GM12878 (cell line): ENCODE measurements at regions not wholly inside any gene's neighbourhood (a gene's known extent, or its start where the extent isn't known, plus 50 kb on each side); places are given as distances from the start of the nearest gene placed in this dataset.

Experiments
- ATAC-seq: fragments of 200-7000 bp; cut with Tn5 transposase; 3 replicates; pipeline ENCODE4 v1.9.1; 2020; ENCODE audit warnings: mild to moderate bottlenecking, moderate library complexity
- BruUV-seq: library from RNA; stranded (reverse); fragments of 400-500 nt; replicated peaks from 2 replicates; lab custom pipeline; 2021; lab: Mats Ljungman, UMichigan
- CTCF ChIA-PET: fragments of 300-600 bp; sonication (Branson Sonifier 250); formaldehyde crosslinking; extraction: SDS; loops from one replicate; lab custom pipeline; 2021; ENCODE audit warnings: inconsistent platforms; lab: Yijun Ruan, JAX
- POLR2A ChIA-PET: fragments of 350-600 bp; formaldehyde crosslinking; extraction: SDS; loops from one replicate; lab custom pipeline; 2021; ENCODE audit warnings: inconsistent platforms; lab: Charles Lee
- RAD21 ChIA-PET: fragments of 300-600 bp; sonication (Branson Sonifier 250); formaldehyde crosslinking; loops from one replicate; lab custom pipeline; 2023; ENCODE audit warnings: antibody characterized with exemption; ENCODE audit not compliant: unreplicated experiment; lab: Charles Lee
- SMC1A ChIA-PET: fragments of 300-600 bp; sonication (Branson Sonifier 250); formaldehyde crosslinking; loops from one replicate; lab custom pipeline; 2023; ENCODE audit not compliant: unreplicated experiment, uncharacterized antibody; lab: Charles Lee
- DNase-seq: peaks from one replicate; pipeline ENCODE4 v3.0.0-alpha.2; 2011; ENCODE audit warnings: low read depth, low spot score
- FAIRE-seq: peaks from 3 replicates; lab custom pipeline; 2011; peaks lifted over from hg19 to GRCh38; lab: Jason Lieb, UNC
- H2AFZ ChIP-seq: 2 replicates; pipeline ENCODE4 v1.6.0; 2011; ENCODE audit warnings: low read depth, low read length, control low read depth; ENCODE audit not compliant: control insufficient read depth
- H3K27ac ChIP-seq: 2 replicates; pipeline ENCODE4 v1.5.1; 2011; ENCODE audit warnings: control low read depth; ENCODE audit not compliant: control insufficient read depth, insufficient read depth
- H3K27me3 ChIP-seq, 2 experiments: replicated peaks in 1 of 2; 2 replicates each; pipeline versions ENCODE4 v1.6.0 to v1.6.1; 2011; ENCODE audit warnings: low read length in 1 of 2; ENCODE audit not compliant: control insufficient read depth in 2 of 2, insufficient read depth in 2 of 2
- H3K36me3 ChIP-seq, 2 experiments: 2 replicates each; pipeline ENCODE4 v1.5.1; 2011; ENCODE audit warnings: low read length in 1 of 2; ENCODE audit not compliant: control insufficient read depth in 2 of 2, insufficient read depth in 2 of 2
- H3K4me1 ChIP-seq: 2 replicates; pipeline ENCODE4 v1.6.1; 2011; ENCODE audit warnings: mild to moderate bottlenecking, low read length, moderate library complexity, mixed read lengths; ENCODE audit not compliant: control insufficient read depth, insufficient read depth
- H3K4me2 ChIP-seq: 2 replicates; pipeline ENCODE4 v1.6.0; 2011; ENCODE audit warnings: control low read depth; ENCODE audit not compliant: control insufficient read depth, insufficient read depth
- H3K4me3 ChIP-seq: fragments of 200-600 bp; sonication (generic); 2 replicates; pipeline ENCODE4 v1.5.1; 2016
- H3K79me2 ChIP-seq: 2 replicates; pipeline ENCODE4 v1.6.0; 2011; ENCODE audit warnings: low read length; ENCODE audit not compliant: control insufficient read depth, insufficient read depth
- H3K9ac ChIP-seq: 2 replicates; pipeline ENCODE4 v1.8.0; 2011; ENCODE audit warnings: low read length, control low read depth, mixed read lengths; ENCODE audit not compliant: control insufficient read depth, insufficient read depth
- H3K9me3 ChIP-seq: replicated peaks from 3 replicates; pipeline ENCODE4 v1.5.1; 2011; ENCODE audit warnings: mild to moderate bottlenecking, low read length; ENCODE audit not compliant: control insufficient read depth, insufficient read depth
- H4K20me1 ChIP-seq: 2 replicates; pipeline ENCODE4 v1.6.0; 2011; ENCODE audit not compliant: control insufficient read depth, insufficient read depth
- CBX5 ChIP-seq: sonication (generic); IDR thresholded peaks from 2 replicates; pipeline ENCODE4 v1.6.1; 2016; ENCODE audit warnings: low read depth, moderate library complexity, mild to moderate bottlenecking, inconsistent platforms
- ESRRA ChIP-seq: IDR thresholded peaks from 2 replicates; pipeline ENCODE4 v1.6.1; 2012; ENCODE audit warnings: mild to moderate bottlenecking, low read length, improper control_type of control experiment
- HDAC6 ChIP-seq: fragments of 200-600 bp; sonication (generic); IDR thresholded peaks from one replicate; pipeline ENCODE4 v1.8.0; 2017; ENCODE audit warnings: antibody characterized with exemption; ENCODE audit not compliant: unreplicated experiment
- KDM1A ChIP-seq: fragments of 200-600 bp; sonication (generic); IDR thresholded peaks from 2 replicates; pipeline ENCODE4 v1.6.1; 2016; ENCODE audit warnings: borderline replicate concordance
- KLF5 ChIP-seq: fragments of 450-650 bp; IDR thresholded peaks from 2 replicates; pipeline ENCODE4 v1.6.1; 2014; ENCODE audit warnings: mild to moderate bottlenecking; ENCODE audit not compliant: partially characterized antibody
- MEF2A ChIP-seq: IDR thresholded peaks from 2 replicates; pipeline ENCODE4 v1.6.1; 2011; ENCODE audit warnings: low read depth, mild to moderate bottlenecking, low read length, moderate library complexity; ENCODE audit not compliant: insufficient read depth
- POLR2AphosphoS5 ChIP-seq: IDR thresholded peaks from 2 replicates; pipeline ENCODE4 v1.6.1; 2011; ENCODE audit warnings: mild to moderate bottlenecking, low read length, inconsistent platforms
- RBBP5 ChIP-seq: fragments of 200-600 bp; sonication (generic); conservative IDR thresholded peaks from 2 replicates; pipeline ENCODE4 v1.6.1; 2016
- SREBF2 ChIP-seq: IDR thresholded peaks from 2 replicates; pipeline ENCODE4 v1.6.1; 2012; ENCODE audit warnings: mild to moderate bottlenecking, low read length
- SUPT20H ChIP-seq: IDR thresholded peaks from 2 replicates; pipeline ENCODE4 v1.6.1; 2011; ENCODE audit warnings: low read depth, mild to moderate bottlenecking, low read length, moderate library complexity, borderline replicate concordance; ENCODE audit not compliant: control insufficient read depth
- YBX1 ChIP-seq: fragments of 450-650 bp; IDR thresholded peaks from 2 replicates; pipeline ENCODE4 v1.6.1; 2016; ENCODE audit warnings: antibody characterized with exemption
- ZNF207 ChIP-seq: fragments of 450-650 bp; IDR thresholded peaks from 2 replicates; pipeline ENCODE4 v1.6.1; 2014; ENCODE audit warnings: antibody characterized with exemption, mild to moderate bottlenecking, borderline replicate concordance
- ZZZ3 ChIP-seq: IDR thresholded peaks from 2 replicates; pipeline ENCODE4 v1.6.1; 2011; ENCODE audit warnings: low read depth; ENCODE audit not compliant: control insufficient read depth, insufficient read length
- WGBS: methylation state at CpG from one replicate; pipeline ENCODE4 v1.1.6; 2016; ENCODE audit warnings: low lambda C conversion rate; ENCODE audit not compliant: insufficient replicate concordance, insufficient coverage; ENCODE audit errors: missing lambda C conversion rate; 5-methylcytosine and 5-hydroxymethylcytosine counted together
- in situ Hi-C: fragments of 300-500 bp; cut with MboI; formaldehyde crosslinking; loops from 9 replicates; pipeline ENCODE4 v1.14.3; 2018; ENCODE audit warnings: mixed read lengths
- intact Hi-C: fragments of 100-400 bp; cut with micrococcal nuclease; formaldehyde crosslinking; loops from one replicate; pipeline ENCODE4 v1.14.2; 2022; ENCODE audit not compliant: unreplicated experiment
- TF ChIP-seq, protein P1 (sequence below): IDR thresholded peaks from 2 replicates; pipeline ENCODE4 v1.6.1; 2012; ENCODE audit warnings: low read length, inconsistent platforms
- TF ChIP-seq, protein P2 (sequence below), 3 experiments: IDR thresholded peaks in 2 of 3; conservative IDR thresholded peaks in 1 of 3; 2 replicates each; pipeline ENCODE4 v1.5.1; 2011; ENCODE audit warnings: low read depth in 3 of 3, low read length in 3 of 3, mild to moderate bottlenecking in 3 of 3, control low read depth in 2 of 3, moderate library complexity in 2 of 3, inconsistent platforms in 1 of 3, mixed read lengths in 1 of 3; ENCODE audit not compliant: control insufficient read depth in 2 of 3, insufficient read depth in 1 of 3; ENCODE audit errors: extremely low read depth in 1 of 3
- TF ChIP-seq, protein P3 (sequence below): IDR thresholded peaks from 2 replicates; pipeline ENCODE4 v1.6.1; 2012; ENCODE audit warnings: low read depth, low read length, improper control_type of control experiment

DNA sequence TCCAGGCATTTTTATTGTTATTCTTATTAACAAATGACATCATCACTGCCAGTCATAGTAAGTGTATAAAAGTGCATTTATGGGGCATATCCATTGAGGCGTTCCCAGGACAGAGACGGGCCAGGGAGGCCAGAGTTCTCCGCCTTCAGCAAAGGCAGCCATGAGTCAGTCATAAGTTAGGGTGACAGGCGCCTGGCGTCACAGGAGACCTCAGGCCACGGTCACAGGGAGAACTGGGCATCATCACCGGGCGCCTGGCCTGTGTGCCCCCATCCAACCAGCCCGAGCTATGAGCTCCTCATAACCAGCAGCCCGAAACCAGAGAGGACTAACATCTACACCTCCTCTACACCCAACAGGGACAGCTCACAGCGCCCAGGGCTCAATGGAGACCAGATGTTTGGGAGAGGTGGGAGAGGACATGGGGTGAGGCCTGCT is 259.2 kb downstream of the DLL1 start:
- BruUV-seq = no TSS peak
- CTCF ChIA-PET = no interaction called here
- TF ChIP-seq, protein P1, sequence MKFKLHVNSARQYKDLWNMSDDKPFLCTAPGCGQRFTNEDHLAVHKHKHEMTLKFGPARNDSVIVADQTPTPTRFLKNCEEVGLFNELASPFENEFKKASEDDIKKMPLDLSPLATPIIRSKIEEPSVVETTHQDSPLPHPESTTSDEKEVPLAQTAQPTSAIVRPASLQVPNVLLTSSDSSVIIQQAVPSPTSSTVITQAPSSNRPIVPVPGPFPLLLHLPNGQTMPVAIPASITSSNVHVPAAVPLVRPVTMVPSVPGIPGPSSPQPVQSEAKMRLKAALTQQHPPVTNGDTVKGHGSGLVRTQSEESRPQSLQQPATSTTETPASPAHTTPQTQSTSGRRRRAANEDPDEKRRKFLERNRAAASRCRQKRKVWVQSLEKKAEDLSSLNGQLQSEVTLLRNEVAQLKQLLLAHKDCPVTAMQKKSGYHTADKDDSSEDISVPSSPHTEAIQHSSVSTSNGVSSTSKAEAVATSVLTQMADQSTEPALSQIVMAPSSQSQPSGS = no peak
- TF ChIP-seq, protein P2, sequence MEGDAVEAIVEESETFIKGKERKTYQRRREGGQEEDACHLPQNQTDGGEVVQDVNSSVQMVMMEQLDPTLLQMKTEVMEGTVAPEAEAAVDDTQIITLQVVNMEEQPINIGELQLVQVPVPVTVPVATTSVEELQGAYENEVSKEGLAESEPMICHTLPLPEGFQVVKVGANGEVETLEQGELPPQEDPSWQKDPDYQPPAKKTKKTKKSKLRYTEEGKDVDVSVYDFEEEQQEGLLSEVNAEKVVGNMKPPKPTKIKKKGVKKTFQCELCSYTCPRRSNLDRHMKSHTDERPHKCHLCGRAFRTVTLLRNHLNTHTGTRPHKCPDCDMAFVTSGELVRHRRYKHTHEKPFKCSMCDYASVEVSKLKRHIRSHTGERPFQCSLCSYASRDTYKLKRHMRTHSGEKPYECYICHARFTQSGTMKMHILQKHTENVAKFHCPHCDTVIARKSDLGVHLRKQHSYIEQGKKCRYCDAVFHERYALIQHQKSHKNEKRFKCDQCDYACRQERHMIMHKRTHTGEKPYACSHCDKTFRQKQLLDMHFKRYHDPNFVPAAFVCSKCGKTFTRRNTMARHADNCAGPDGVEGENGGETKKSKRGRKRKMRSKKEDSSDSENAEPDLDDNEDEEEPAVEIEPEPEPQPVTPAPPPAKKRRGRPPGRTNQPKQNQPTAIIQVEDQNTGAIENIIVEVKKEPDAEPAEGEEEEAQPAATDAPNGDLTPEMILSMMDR (IDR thresholded peaks at IDR 0.05 in 2 of 3, conservative IDR thresholded peaks at IDR 0.05 in 1 of 3; ENCODE audit: control insufficient read depth in 2 of 3, extremely low read depth in 1 of 3, insufficient read depth in 1 of 3, low read depth in 3 of 3, low read length in 3 of 3) = no peak
- TF ChIP-seq ZZZ3 (no peak), HDAC6 (no peak), KLF5 (no peak), POLR2AphosphoS5 (no peak), RBBP5 (no peak), SREBF2 (no peak), MEF2A (no peak), YBX1 (no peak), SUPT20H (no peak), CBX5 (no peak), KDM1A (no peak), ZNF207 (no peak), ESRRA (no peak)
- TF ChIP-seq, protein P3, sequence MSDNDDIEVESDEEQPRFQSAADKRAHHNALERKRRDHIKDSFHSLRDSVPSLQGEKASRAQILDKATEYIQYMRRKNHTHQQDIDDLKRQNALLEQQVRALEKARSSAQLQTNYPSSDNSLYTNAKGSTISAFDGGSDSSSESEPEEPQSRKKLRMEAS = no peak
- FAIRE-seq (no peak), ATAC-seq (no peak), DNase-seq (no peak)
- in situ Hi-C loops = no loop called here
- H3K36me3 ChIP-seq = no peaks in the 10 kb centered on the region
- no peak overlapping the region for H2AFZ ChIP-seq
- H3K9me3 ChIP-seq = no peaks in the 10 kb centered on the region; the same call in 2 of the 3 replicates
- no peak overlapping the region for H3K9ac ChIP-seq
- no peak overlapping the region for H3K4me2 ChIP-seq
- no peaks in the 10 kb centered on the region for H3K79me2 ChIP-seq
- H4K20me1 ChIP-seq = no peaks in the 10 kb centered on the region
- RAD21 ChIA-PET = interaction anchor here (0.6 kb wide), 1 partner anchor 416 kb away, joined by 3 read pairs; no protein-coding TSS in a partner anchor
- no peak overlapping the region for H3K4me3 ChIP-seq
- intact Hi-C loops = no loop called here
- 49% methylated on average over 11 of the region's 11 CpGs for WGBS
- SMC1A ChIA-PET = interaction anchor here (0.6 kb wide), 1 partner anchor 478 kb away, joined by 3 read pairs; no protein-coding TSS in a partner anchor
- no peaks in the 10 kb centered on the region for H3K4me1 ChIP-seq
- POLR2A ChIA-PET = no interaction called here
- H3K27me3 ChIP-seq = no peaks in the 10 kb centered on the region
- no peak overlapping the region for H3K27ac ChIP-seq
